ENCODE measurements at regions not wholly inside any gene's neighbourhood (a gene's known extent, or its start where the extent isn't known, plus 50 kb on each side); places are given as distances from the start of the nearest gene placed in this dataset.

DNA sequence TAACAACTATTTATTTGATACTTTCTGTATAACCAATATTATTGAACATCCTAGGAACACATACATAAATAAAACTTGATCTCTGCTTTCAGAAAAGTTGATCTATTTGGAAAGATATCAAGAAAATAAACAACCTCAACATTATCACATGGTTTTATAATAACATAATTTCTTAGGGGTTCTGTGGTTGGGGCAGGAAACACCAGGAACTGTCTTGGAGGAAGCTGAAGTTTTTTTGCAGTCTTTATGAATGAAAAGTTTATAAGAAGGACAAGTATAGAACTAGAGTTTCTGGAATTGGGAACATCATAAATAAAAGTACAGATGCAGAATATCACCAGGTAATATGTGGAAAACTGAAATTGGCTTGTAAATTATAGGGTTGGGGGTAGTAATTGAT, 296.1 kb downstream of the TAF11L14 start:
- dilution Hi-C loops (cut with MboI; ENCODE audit: extremely low pct_ligation_motif_present, low sequenced_read_pairs), result no loop called here
- peaks cover 15% of the 10 kb centered on the region for H3K4me1 ChIP-seq (ENCODE audit: control insufficient read depth, extremely low read depth, insufficient read depth, low read length)
- H3K4me3 ChIP-seq (ENCODE audit: control insufficient read depth in 2 of 3, extremely low read depth in 1 of 3, insufficient read depth in 2 of 3, low read depth in 1 of 3, low read length in 3 of 3), result no peak overlapping the region
- no peak for TF ChIP-seq EZH2 (IDR thresholded peaks at IDR 0.05; ENCODE audit: low read length)
- TF ChIP-seq, protein P1, sequence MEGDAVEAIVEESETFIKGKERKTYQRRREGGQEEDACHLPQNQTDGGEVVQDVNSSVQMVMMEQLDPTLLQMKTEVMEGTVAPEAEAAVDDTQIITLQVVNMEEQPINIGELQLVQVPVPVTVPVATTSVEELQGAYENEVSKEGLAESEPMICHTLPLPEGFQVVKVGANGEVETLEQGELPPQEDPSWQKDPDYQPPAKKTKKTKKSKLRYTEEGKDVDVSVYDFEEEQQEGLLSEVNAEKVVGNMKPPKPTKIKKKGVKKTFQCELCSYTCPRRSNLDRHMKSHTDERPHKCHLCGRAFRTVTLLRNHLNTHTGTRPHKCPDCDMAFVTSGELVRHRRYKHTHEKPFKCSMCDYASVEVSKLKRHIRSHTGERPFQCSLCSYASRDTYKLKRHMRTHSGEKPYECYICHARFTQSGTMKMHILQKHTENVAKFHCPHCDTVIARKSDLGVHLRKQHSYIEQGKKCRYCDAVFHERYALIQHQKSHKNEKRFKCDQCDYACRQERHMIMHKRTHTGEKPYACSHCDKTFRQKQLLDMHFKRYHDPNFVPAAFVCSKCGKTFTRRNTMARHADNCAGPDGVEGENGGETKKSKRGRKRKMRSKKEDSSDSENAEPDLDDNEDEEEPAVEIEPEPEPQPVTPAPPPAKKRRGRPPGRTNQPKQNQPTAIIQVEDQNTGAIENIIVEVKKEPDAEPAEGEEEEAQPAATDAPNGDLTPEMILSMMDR (optimal IDR thresholded peaks at IDR 0.05 in 1 of 3, IDR thresholded peaks at IDR 0.05 in 1 of 3, conservative IDR thresholded peaks at IDR 0.05 in 1 of 3; ENCODE audit: extremely low read depth in 1 of 3, insufficient read depth in 2 of 3, low read length in 3 of 3), result no peak
- DNase-seq (ENCODE audit: low read depth, low spot score), result no peak
- H3K27me3 ChIP-seq (ENCODE audit: control insufficient read depth, extremely low read depth, insufficient read depth, low read length), result no peaks in the 10 kb centered on the region
- no peak overlapping the region for H3K27ac ChIP-seq (ENCODE audit: control insufficient read depth, insufficient read depth, low read length)
- no peaks in the 10 kb centered on the region for H3K9me1 ChIP-seq (ENCODE audit: control insufficient read depth, extremely low read depth, insufficient read depth, low read length)
- H3K9ac ChIP-seq (ENCODE audit: control insufficient read depth, extremely low read depth, insufficient read depth, low read length), result no peak overlapping the region
- no peak overlapping the region for H2AFZ ChIP-seq (ENCODE audit: control insufficient read depth, low read length)
- H4K20me1 ChIP-seq (ENCODE audit: control insufficient read depth, extremely low read depth, insufficient read depth, low read length), result no peaks in the 10 kb centered on the region
- H3K4me2 ChIP-seq (ENCODE audit: control insufficient read depth, extremely low read depth, insufficient read depth, low read depth, low read length), result no peak overlapping the region
- H3K79me2 ChIP-seq (ENCODE audit: control insufficient read depth, insufficient read depth, low read length), result no peaks in the 10 kb centered on the region
- no peak for FAIRE-seq
- no peaks in the 10 kb centered on the region for H3K9me3 ChIP-seq (ENCODE audit: control insufficient read depth, low read depth, low read length)
- H3K36me3 ChIP-seq (ENCODE audit: control insufficient read depth in 2 of 2, extremely low read depth in 1 of 2, insufficient read depth in 2 of 2, low read length in 2 of 2), result no peaks in the 10 kb centered on the region

DNA sequence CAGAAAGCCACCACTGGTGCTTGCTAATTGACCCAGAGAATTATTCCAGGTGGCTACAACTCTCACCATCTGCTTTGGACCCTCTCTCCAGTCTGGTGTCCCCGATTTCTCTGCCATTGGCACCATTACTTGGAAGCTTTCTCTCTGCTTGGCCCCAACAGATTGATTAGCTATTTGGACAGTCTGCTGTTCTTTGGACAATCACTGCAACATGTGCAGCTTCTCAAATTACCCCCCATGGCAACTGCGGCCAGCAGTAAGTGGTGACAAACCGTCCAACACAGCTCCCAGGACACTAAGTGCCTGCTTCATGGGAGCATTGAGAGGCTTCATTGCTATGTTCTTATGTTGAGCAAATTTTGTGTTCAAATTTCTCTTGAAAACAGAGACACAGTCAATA, 309.8 kb downstream of the TAF11L14 start:
- no peak for FAIRE-seq
- Histone ChIP-seq H3K79me2 (ENCODE audit: control insufficient read depth, insufficient read depth, low read length) (no peaks in the 10 kb centered on the region), H3K36me3 (ENCODE audit: control insufficient read depth in 2 of 2, extremely low read depth in 1 of 2, insufficient read depth in 2 of 2, low read length in 2 of 2) (no peaks in the 10 kb centered on the region), H3K4me1 (ENCODE audit: control insufficient read depth, extremely low read depth, insufficient read depth, low read length) (no peaks in the 10 kb centered on the region), H3K27ac (ENCODE audit: control insufficient read depth, insufficient read depth, low read length) (no peak overlapping the region), H3K4me2 (ENCODE audit: control insufficient read depth, extremely low read depth, insufficient read depth, low read depth, low read length) (no peak overlapping the region), H3K9ac (ENCODE audit: control insufficient read depth, extremely low read depth, insufficient read depth, low read length) (no peak overlapping the region), H2AFZ (ENCODE audit: control insufficient read depth, low read length) (no peak overlapping the region), H3K27me3 (ENCODE audit: control insufficient read depth, extremely low read depth, insufficient read depth, low read length) (no peaks in the 10 kb centered on the region), H3K9me3 (ENCODE audit: control insufficient read depth, low read depth, low read length) (no peaks in the 10 kb centered on the region), H4K20me1 (ENCODE audit: control insufficient read depth, extremely low read depth, insufficient read depth, low read length) (no peaks in the 10 kb centered on the region), H3K4me3 (ENCODE audit: control insufficient read depth in 2 of 3, extremely low read depth in 1 of 3, insufficient read depth in 2 of 3, low read depth in 1 of 3, low read length in 3 of 3) (no peak overlapping the region), H3K9me1 (ENCODE audit: control insufficient read depth, extremely low read depth, insufficient read depth, low read length) (no peaks in the 10 kb centered on the region)
- TF ChIP-seq, protein P1 (optimal IDR thresholded peaks at IDR 0.05 in 1 of 3, IDR thresholded peaks at IDR 0.05 in 1 of 3, conservative IDR thresholded peaks at IDR 0.05 in 1 of 3; ENCODE audit: extremely low read depth in 1 of 3, insufficient read depth in 2 of 3, low read length in 3 of 3), result no peak
- TF ChIP-seq EZH2 (IDR thresholded peaks at IDR 0.05; ENCODE audit: low read length), result no peak
- dilution Hi-C loops (cut with MboI; ENCODE audit: extremely low pct_ligation_motif_present, low sequenced_read_pairs), result no loop called here
- no peak for DNase-seq (ENCODE audit: low read depth, low spot score)
